LHCN-M2 (cell line): ENCODE measurements at regions not wholly inside any gene's neighbourhood (a gene's known extent, or its start where the extent isn't known, plus 50 kb on each side); places are given as distances from the start of the nearest gene placed in this dataset.

Source experiments
- DNase-seq: peaks from one replicate; pipeline ENCODE4 v3.0.0-alpha.2; 2012; ENCODE audit warnings: low read depth

GRCh38 chr7:114755856-114756255 is 166.0 kb upstream of the MDFIC start:
- DNase-seq, result no peak

GRCh38 chr7:114758661-114759227 is 163.2 kb upstream of the MDFIC start:
- no peak for DNase-seq

DNA sequence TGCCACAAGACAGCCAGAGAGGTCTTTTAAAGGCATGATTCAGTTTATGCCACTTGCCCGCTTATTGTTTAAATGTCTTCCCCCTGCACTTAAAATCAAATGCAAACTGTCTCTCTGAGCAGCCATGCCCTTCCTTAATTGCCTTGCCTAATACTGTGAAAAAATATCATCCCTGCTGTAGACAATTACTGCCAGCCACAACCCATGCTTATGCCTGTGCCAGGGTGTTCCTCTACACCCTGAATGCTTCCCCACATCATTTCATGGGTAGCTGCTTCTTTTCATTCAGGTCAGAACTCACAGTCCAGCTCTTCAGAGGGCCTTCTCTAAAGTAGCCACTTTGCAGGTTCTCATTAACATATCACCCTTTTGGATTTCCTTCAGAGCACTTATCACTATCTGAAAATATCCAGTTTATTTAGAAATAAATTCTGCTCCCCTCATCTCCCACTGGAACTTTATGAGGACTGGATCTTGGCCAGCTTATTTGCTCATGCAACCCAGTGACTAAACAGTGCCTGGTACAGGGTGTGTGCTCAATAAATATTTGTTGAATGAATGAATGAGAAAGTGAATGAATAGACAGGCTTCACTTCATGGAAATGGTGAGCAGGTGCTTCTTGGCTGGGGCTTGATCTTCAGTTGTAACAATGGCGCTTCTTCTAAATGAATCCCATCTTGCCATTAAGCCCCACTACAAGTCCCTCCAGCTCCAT is 162.4 kb upstream of the MDFIC start:
- DNase-seq, result peak; percentile 38

DNA sequence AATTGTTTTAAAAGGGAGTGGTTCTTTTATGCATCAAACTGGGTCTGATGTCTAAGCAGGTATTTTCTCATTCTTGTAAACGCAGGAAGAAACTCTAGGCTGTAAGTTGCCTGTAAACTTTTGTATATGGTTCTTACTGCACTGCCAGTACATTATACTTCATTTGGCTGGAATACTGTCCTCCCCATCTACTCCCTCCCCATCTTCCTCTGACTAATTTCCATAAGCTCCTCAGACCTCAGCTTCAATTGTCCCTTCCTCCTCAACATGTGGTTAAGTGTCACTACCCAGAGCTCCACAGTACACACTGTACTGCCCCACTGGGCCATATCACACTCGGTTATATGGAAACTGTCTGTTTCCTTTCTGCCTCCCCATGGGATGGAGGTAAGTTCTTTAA is 161.4 kb upstream of the MDFIC start:
- DNase-seq, result peak; percentile 20

GRCh38 chr7:114761973-114762372 is 159.9 kb upstream of the MDFIC start:
- DNase-seq, result no peak

DNA sequence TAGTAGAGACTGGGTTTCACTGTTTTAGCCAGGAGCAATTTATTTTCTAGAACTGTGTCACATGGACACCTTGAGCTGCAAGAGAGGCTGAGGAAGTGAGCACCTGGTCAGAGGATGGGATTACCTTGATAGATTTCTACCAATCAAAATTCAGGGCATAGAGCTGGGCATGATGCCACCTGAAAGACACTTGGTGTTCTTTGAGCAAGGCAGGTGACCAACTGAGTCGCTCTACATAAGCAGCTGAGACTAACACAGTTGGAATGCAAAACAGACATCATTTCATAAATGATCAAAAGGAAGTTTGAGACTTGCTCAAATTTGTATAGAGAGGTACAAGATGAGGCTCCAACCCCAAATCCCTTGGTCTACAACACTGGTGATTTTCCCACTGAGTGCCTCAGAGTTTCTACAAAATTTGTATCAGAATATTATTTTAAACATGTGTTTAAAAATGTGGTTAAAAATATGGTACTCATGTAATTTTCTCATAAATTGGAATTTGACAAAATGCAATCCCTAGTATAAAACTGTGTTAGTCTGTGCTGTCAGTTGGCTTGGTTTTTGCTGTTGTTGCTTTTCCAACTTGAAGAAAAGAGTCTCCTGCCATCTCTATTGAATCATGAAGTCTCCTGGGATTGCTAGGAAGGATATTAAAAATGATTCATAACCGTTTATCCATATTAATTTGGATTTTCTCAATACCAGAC is 156.4 kb upstream of the MDFIC start:
- DNase-seq, result peak; percentile 17

GRCh38 chr7:114766041-114766356 is 155.9 kb upstream of the MDFIC start:
- no peak for DNase-seq

DNA sequence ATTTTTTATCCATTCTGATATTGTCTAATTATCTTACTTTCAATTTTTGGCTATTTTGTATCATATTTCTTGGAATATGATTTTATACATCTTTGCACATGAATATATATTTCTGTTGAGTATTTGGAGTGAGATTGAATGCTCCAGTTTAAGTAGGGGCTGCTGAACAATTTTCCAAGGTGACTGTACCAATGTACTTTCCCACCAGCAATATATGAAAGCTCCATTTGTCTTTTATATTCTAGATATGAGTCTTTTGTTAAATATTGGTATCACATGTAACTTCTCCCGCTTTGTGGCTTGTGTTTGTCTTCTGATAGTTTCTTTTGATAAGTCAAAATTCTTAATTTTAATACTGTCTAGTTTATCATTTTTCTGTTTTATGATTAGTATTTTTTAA is 144.6 kb upstream of the MDFIC start:
- no peak for DNase-seq

DNA sequence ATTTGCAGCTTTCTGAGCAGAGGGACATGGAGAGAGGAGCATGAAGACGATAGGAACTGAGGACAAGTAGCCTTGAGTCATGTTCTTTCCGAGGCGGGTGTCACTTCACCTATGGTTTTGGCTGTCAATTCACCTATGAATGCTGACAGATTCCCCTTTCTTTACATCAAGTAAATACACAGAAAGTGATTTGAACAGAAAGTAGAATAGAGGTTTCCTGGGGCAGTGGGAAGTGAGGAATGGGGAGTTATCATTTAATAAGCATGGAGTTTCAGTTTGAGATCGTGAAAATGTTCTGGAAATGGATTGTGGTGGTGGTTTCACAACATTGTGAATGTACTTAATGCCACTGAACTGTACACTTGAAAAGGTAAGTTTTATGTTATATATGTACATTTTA is 138.4 kb upstream of the MDFIC start:
- no peak for DNase-seq

DNA sequence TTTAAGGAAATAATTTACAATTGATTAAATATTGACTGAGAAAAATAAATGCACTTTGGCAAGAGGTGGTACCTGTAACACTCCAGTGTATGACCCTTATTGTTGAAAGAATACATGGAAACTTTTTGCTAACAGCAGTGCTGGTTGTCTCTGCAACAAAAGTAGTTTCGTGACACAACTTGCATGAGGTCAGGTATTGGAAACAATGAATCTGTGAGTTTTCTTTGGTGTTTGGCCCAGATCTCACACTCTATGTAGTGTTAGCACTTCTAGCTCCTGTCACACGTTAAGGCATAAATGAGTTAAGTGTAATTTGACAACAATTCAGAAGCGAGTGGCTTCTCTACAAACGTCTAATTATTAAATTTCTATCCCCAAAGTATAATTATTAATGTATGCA is 137.7 kb upstream of the MDFIC start:
- no peak for DNase-seq

GRCh38 chr7:114784746-114785145 is 137.1 kb upstream of the MDFIC start:
- no peak for DNase-seq

GRCh38 chr7:114785496-114785895 is 136.4 kb upstream of the MDFIC start:
- no peak for DNase-seq

DNA sequence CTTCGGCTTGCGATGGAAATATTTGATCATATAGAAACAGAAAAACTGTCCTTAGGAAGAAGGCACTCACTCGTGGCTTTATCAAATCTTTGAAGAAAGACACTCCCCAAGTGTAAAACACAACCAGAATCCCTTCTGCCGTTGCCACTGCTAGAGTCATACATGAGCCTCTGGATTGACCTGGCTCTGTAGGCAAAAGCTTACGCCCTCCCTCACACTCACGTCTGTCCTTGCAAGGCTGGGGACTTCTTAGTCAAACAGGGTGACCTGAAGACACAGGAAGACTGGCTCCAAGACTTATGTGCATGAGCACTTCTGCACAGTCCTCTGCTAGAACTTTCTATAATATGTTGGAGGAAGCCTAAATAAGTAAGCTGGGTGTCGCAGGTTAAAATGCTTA is 135.4 kb upstream of the MDFIC start:
- DNase-seq, result no peak

GRCh38 chr7:114787556-114787955 is 134.3 kb upstream of the MDFIC start:
- no peak for DNase-seq

DNA sequence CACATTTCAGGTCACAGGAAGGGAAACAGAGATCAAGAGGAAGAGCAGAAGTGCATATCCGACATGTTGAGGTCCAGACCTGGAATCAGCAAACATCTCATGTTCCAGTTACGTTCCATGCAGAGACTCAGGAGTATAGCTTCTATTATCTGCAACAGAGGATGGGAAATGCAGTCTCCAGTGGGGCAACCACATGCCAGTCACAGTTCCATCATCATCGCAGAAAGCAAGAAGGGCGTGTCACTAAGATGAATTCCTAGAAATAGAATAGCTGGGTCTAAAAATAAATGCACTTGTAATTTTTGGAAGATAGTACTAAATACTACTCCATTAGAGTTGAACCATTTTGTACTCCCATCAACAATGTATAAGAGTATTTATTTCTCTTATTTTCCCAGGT is 133.2 kb upstream of the MDFIC start:
- DNase-seq, result no peak

DNA sequence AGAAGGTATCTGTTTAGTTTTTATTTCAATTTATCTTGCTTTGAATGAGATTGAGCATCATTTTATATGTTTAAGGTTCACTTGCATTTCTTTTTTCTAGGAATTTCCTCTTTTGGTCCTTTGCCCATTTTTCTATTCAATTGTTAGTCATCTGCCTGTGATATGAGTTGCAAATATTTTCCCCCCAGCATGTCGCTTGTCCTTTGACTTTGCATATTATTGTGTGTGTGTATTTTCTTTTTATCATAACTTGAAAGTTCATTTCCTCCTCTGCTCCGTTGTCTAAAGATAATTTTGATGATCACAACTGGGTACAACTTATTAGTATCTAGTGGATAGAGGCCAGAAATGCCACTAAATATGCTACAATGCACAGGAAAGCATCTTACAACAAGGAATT is 132.7 kb upstream of the MDFIC start:
- peak; percentile 42 for DNase-seq

DNA sequence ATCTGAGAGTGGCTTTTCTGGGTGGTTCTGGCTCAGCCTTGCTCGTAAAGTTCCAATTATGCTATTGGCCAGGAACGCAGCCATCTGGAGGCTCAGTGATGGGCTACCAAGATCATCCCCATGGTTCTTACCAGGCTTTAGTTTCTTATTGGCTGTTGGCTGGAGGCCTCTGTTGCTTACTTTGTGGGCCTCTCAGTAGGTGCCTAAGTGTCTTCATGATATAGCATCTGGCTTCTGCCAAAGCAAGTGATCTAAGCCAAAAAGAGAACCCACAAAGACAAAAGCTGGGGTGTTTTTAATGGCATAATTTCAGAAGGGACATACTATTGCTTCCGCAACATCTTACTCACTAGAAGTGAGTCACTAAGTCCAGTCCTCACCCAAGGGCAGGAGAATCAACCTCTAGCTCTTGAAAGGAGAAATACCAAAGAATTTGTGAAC is 132.0 kb upstream of the MDFIC start:
- DNase-seq, result peak; percentile 95

DNA sequence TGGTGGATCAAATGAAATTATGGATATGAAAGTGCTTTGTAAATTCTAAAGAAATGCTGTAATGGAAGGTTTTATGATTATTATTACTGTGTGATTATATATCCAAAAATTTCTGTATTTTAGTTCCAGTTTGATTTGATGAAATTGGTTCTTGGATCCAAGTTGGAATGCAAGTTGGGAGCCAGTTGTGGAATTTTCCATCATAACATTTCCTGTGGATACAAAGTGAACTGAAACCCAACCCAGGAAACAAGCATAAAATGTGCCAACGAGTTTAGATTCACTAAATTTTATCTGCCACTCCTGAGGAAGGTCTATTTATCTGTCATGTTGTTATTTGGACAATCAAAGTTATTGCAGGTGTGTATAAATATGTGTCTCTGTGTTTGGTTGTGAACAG is 131.4 kb upstream of the MDFIC start:
- DNase-seq, result peak; percentile 6

GRCh38 chr7:114791771-114792170 is 130.1 kb upstream of the MDFIC start:
- peak; percentile 49 for DNase-seq

DNA sequence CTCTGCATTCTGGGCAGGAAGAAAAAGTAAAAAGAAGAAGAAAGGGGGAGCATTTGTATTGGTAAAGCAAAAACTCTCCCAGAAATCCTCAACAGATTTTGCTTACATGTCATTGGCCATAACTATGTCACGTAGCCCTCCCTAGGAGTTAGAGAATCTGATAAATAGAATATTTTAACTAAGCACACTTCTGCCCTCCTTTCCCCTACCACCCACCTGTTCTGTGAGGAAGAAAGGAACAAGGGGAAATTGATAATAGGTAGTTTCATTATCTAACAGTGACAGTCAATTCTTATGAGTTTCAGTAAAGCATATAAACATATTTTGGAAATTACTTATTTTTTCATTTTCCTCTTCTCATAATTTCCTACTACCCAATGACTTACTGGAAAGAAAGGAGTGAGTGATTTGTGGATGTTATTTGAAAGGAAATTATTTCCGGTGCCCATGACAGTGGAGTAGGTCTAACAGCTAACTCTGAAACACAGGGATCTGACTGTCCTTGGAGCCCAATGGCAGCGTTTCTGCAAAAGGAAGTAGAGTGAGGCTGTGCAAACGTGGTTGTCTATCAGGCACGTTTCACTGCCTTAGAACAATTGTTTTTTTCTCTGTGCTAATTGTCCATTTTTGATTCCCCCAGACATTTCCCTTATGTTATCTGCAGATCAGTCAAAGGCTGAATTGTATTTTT is 128.6 kb upstream of the MDFIC start:
- DNase-seq, result no peak

- DNase-seq, result no peak
Measured at GRCh38 chr7:114795475-114795874, 126.4 kb upstream of the MDFIC start.

DNA sequence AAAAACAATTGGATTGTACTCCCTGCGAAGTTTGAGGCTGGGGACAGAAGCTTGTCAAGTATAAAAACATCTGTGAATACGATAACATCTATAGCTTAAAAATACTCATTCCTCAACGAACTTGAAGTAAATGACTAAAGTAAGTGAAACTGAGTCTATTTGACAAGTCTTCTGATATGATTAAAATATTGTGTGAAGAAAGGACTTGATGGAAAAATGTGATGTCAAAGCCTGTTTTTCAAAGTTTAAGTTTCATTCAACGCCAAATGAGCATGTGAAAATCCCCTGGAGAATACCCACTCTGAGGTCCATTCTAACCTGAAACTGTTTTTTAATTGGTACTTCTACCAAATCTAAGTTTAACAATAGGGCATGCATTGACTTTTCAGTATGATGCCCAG is 122.3 kb upstream of the MDFIC start:
- DNase-seq, result no peak

GRCh38 chr7:114802632-114803031 is 119.3 kb upstream of the MDFIC start:
- no peak for DNase-seq
